ENCODE measurements at regions not wholly inside any gene's neighbourhood (a gene's known extent, or its start where the extent isn't known, plus 50 kb on each side); places are given as distances from the start of the nearest gene placed in this dataset.
A peak's percentile ranks its signal among the peaks of the same experiment; 100 is the strongest.

GRCh38 chr6:137734005-137734874 lies 132.8 kb upstream of the TNFAIP3 start:
- H3K4me3 ChIP-seq (ENCODE audit: low read length): no peak overlapping the region
- DNase-seq (ENCODE audit: low read depth): no peak
- TF ChIP-seq, protein P1, sequence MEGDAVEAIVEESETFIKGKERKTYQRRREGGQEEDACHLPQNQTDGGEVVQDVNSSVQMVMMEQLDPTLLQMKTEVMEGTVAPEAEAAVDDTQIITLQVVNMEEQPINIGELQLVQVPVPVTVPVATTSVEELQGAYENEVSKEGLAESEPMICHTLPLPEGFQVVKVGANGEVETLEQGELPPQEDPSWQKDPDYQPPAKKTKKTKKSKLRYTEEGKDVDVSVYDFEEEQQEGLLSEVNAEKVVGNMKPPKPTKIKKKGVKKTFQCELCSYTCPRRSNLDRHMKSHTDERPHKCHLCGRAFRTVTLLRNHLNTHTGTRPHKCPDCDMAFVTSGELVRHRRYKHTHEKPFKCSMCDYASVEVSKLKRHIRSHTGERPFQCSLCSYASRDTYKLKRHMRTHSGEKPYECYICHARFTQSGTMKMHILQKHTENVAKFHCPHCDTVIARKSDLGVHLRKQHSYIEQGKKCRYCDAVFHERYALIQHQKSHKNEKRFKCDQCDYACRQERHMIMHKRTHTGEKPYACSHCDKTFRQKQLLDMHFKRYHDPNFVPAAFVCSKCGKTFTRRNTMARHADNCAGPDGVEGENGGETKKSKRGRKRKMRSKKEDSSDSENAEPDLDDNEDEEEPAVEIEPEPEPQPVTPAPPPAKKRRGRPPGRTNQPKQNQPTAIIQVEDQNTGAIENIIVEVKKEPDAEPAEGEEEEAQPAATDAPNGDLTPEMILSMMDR (conservative IDR thresholded peaks at IDR 0.05; ENCODE audit: low read length): no peak

- no peak for DNase-seq (ENCODE audit: low read depth)
- no peak overlapping the region for H3K4me3 ChIP-seq (ENCODE audit: low read length)
- TF ChIP-seq, protein P1 (conservative IDR thresholded peaks at IDR 0.05; ENCODE audit: low read length): no peak
Observed at GRCh38 chr6:137734875-137735182, 132.2 kb upstream of the TNFAIP3 start.

- DNase-seq (ENCODE audit: low read depth): no peak
- no peak overlapping the region for H3K4me3 ChIP-seq (ENCODE audit: low read length)
- TF ChIP-seq, protein P1 (conservative IDR thresholded peaks at IDR 0.05; ENCODE audit: low read length): no peak
Observed at GRCh38 chr6:137736048-137736818, 130.8 kb upstream of the TNFAIP3 start.

GRCh38 chr6:137736911-137737310 lies 130.1 kb upstream of the TNFAIP3 start:
- TF ChIP-seq, protein P1 (conservative IDR thresholded peaks at IDR 0.05; ENCODE audit: low read length): no peak
- no peak for DNase-seq (ENCODE audit: low read depth)
- no peak overlapping the region for H3K4me3 ChIP-seq (ENCODE audit: low read length)

GRCh38 chr6:137737836-137738596 lies 129.0 kb upstream of the TNFAIP3 start:
- peak; percentile 56 for DNase-seq (ENCODE audit: low read depth)
- no peak overlapping the region for H3K4me3 ChIP-seq (ENCODE audit: low read length)
- TF ChIP-seq, protein P1 (conservative IDR thresholded peaks at IDR 0.05; ENCODE audit: low read length): no peak

- DNase-seq (ENCODE audit: low read depth): no peak
- H3K4me3 ChIP-seq (ENCODE audit: low read length): no peak overlapping the region
- TF ChIP-seq, protein P1 (conservative IDR thresholded peaks at IDR 0.05; ENCODE audit: low read length): no peak
Observed at GRCh38 chr6:137738931-137739504, 128.0 kb upstream of the TNFAIP3 start.

All from AG10803 (cell line).